ENCODE measurements at regions not wholly inside any gene's neighbourhood (a gene's known extent, or its start where the extent isn't known, plus 50 kb on each side); places are given as distances from the start of the nearest gene placed in this dataset.

GRCh38 chr2:173693044-173693589 lies 272.1 kb downstream of the SP3 start:
- Histone ChIP-seq H3K27ac (replicated peaks) (no peak overlapping the region), H3K27me3 (ENCODE audit: insufficient read depth, poor library complexity, severe bottlenecking) (no peaks in the 10 kb centered on the region), H3K4me3 (replicated peaks; ENCODE audit: insufficient read depth, low read length) (no peak overlapping the region)
- TF ChIP-seq POLR2AphosphoS5 (IDR thresholded peaks at IDR 0.05; ENCODE audit: low read depth) = no peak
- no peak for TF ChIP-seq CTCF (IDR thresholded peaks at IDR 0.05; ENCODE audit: insufficient read depth, low read length)
- TF ChIP-seq, protein P1, sequence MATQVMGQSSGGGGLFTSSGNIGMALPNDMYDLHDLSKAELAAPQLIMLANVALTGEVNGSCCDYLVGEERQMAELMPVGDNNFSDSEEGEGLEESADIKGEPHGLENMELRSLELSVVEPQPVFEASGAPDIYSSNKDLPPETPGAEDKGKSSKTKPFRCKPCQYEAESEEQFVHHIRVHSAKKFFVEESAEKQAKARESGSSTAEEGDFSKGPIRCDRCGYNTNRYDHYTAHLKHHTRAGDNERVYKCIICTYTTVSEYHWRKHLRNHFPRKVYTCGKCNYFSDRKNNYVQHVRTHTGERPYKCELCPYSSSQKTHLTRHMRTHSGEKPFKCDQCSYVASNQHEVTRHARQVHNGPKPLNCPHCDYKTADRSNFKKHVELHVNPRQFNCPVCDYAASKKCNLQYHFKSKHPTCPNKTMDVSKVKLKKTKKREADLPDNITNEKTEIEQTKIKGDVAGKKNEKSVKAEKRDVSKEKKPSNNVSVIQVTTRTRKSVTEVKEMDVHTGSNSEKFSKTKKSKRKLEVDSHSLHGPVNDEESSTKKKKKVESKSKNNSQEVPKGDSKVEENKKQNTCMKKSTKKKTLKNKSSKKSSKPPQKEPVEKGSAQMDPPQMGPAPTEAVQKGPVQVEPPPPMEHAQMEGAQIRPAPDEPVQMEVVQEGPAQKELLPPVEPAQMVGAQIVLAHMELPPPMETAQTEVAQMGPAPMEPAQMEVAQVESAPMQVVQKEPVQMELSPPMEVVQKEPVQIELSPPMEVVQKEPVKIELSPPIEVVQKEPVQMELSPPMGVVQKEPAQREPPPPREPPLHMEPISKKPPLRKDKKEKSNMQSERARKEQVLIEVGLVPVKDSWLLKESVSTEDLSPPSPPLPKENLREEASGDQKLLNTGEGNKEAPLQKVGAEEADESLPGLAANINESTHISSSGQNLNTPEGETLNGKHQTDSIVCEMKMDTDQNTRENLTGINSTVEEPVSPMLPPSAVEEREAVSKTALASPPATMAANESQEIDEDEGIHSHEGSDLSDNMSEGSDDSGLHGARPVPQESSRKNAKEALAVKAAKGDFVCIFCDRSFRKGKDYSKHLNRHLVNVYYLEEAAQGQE (IDR thresholded peaks at IDR 0.05; ENCODE audit: insufficient replicate concordance, low read depth) = no peak
- TF ChIP-seq GABPA (IDR thresholded peaks at IDR 0.05; ENCODE audit: low read depth) = no peak
- no peak for TF ChIP-seq SPI1 (IDR thresholded peaks at IDR 0.05; ENCODE audit: borderline replicate concordance, low read depth)
- no peak for DNase-seq (ENCODE audit: low read depth in 1 of 2, low spot score in 1 of 2)

GRCh38 chr2:173696274-173696673 lies 268.9 kb downstream of the SP3 start:
- H3K27ac ChIP-seq (replicated peaks) = no peak overlapping the region
- H3K27me3 ChIP-seq (ENCODE audit: insufficient read depth, poor library complexity, severe bottlenecking) = no peaks in the 10 kb centered on the region
- TF ChIP-seq, protein P1 (IDR thresholded peaks at IDR 0.05; ENCODE audit: insufficient replicate concordance, low read depth) = no peak
- TF ChIP-seq POLR2AphosphoS5 (IDR thresholded peaks at IDR 0.05; ENCODE audit: low read depth) (no peak), GABPA (IDR thresholded peaks at IDR 0.05; ENCODE audit: low read depth) (no peak), SPI1 (IDR thresholded peaks at IDR 0.05; ENCODE audit: borderline replicate concordance, low read depth) (no peak), CTCF (IDR thresholded peaks at IDR 0.05; ENCODE audit: insufficient read depth, low read length) (no peak)
- no peak overlapping the region for H3K4me3 ChIP-seq (replicated peaks; ENCODE audit: insufficient read depth, low read length)
- DNase-seq (ENCODE audit: low read depth in 1 of 2, low spot score in 1 of 2) = no peak

GRCh38 chr2:173697929-173698328 lies 267.2 kb downstream of the SP3 start:
- Histone ChIP-seq H3K4me3 (replicated peaks; ENCODE audit: insufficient read depth, low read length) (no peak overlapping the region), H3K27ac (replicated peaks) (no peak overlapping the region), H3K27me3 (ENCODE audit: insufficient read depth, poor library complexity, severe bottlenecking) (no peaks in the 10 kb centered on the region)
- no peak for DNase-seq (ENCODE audit: low read depth in 1 of 2, low spot score in 1 of 2)
- no peak for TF ChIP-seq GABPA (IDR thresholded peaks at IDR 0.05; ENCODE audit: low read depth)
- TF ChIP-seq SPI1 (IDR thresholded peaks at IDR 0.05; ENCODE audit: borderline replicate concordance, low read depth) = no peak
- TF ChIP-seq CTCF (IDR thresholded peaks at IDR 0.05; ENCODE audit: insufficient read depth, low read length) = no peak
- TF ChIP-seq, protein P1 (IDR thresholded peaks at IDR 0.05; ENCODE audit: insufficient replicate concordance, low read depth) = no peak
- no peak for TF ChIP-seq POLR2AphosphoS5 (IDR thresholded peaks at IDR 0.05; ENCODE audit: low read depth)
